ENCODE measurements at regions not wholly inside any gene's neighbourhood (a gene's known extent, or its start where the extent isn't known, plus 50 kb on each side); places are given as distances from the start of the nearest gene placed in this dataset.

- no peak for TF ChIP-seq EZH2 (IDR thresholded peaks at IDR 0.05; ENCODE audit: low read depth, unreplicated experiment)
- TF ChIP-seq, protein P1, sequence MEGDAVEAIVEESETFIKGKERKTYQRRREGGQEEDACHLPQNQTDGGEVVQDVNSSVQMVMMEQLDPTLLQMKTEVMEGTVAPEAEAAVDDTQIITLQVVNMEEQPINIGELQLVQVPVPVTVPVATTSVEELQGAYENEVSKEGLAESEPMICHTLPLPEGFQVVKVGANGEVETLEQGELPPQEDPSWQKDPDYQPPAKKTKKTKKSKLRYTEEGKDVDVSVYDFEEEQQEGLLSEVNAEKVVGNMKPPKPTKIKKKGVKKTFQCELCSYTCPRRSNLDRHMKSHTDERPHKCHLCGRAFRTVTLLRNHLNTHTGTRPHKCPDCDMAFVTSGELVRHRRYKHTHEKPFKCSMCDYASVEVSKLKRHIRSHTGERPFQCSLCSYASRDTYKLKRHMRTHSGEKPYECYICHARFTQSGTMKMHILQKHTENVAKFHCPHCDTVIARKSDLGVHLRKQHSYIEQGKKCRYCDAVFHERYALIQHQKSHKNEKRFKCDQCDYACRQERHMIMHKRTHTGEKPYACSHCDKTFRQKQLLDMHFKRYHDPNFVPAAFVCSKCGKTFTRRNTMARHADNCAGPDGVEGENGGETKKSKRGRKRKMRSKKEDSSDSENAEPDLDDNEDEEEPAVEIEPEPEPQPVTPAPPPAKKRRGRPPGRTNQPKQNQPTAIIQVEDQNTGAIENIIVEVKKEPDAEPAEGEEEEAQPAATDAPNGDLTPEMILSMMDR (conservative IDR thresholded peaks at IDR 0.05; ENCODE audit: low read depth in 2 of 2), result no peak
- no peak for TF ChIP-seq STAT1 (IDR thresholded peaks at IDR 0.05; ENCODE audit: unreplicated experiment)
- TF ChIP-seq, protein P2, sequence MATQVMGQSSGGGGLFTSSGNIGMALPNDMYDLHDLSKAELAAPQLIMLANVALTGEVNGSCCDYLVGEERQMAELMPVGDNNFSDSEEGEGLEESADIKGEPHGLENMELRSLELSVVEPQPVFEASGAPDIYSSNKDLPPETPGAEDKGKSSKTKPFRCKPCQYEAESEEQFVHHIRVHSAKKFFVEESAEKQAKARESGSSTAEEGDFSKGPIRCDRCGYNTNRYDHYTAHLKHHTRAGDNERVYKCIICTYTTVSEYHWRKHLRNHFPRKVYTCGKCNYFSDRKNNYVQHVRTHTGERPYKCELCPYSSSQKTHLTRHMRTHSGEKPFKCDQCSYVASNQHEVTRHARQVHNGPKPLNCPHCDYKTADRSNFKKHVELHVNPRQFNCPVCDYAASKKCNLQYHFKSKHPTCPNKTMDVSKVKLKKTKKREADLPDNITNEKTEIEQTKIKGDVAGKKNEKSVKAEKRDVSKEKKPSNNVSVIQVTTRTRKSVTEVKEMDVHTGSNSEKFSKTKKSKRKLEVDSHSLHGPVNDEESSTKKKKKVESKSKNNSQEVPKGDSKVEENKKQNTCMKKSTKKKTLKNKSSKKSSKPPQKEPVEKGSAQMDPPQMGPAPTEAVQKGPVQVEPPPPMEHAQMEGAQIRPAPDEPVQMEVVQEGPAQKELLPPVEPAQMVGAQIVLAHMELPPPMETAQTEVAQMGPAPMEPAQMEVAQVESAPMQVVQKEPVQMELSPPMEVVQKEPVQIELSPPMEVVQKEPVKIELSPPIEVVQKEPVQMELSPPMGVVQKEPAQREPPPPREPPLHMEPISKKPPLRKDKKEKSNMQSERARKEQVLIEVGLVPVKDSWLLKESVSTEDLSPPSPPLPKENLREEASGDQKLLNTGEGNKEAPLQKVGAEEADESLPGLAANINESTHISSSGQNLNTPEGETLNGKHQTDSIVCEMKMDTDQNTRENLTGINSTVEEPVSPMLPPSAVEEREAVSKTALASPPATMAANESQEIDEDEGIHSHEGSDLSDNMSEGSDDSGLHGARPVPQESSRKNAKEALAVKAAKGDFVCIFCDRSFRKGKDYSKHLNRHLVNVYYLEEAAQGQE (IDR thresholded peaks at IDR 0.05; ENCODE audit: unreplicated experiment), result no peak
- no peak for TF ChIP-seq JUNB (IDR thresholded peaks at IDR 0.05; ENCODE audit: unreplicated experiment)
- TF ChIP-seq EZH2phosphoT487 (IDR thresholded peaks at IDR 0.05; ENCODE audit: unreplicated experiment), result no peak
- no peak for TF ChIP-seq POLR2AphosphoS5 (IDR thresholded peaks at IDR 0.05; ENCODE audit: low read depth)
- no peak for TF ChIP-seq ZNF462 (CRISPR knock-in tag; IDR thresholded peaks at IDR 0.05)
- TF ChIP-seq NANOG (IDR thresholded peaks at IDR 0.05; ENCODE audit: borderline replicate concordance), result no peak
- no peak for TF ChIP-seq CREB1 (CRISPR knock-in tag; IDR thresholded peaks at IDR 0.05; ENCODE audit: low read depth)
- TF ChIP-seq, protein P3, sequence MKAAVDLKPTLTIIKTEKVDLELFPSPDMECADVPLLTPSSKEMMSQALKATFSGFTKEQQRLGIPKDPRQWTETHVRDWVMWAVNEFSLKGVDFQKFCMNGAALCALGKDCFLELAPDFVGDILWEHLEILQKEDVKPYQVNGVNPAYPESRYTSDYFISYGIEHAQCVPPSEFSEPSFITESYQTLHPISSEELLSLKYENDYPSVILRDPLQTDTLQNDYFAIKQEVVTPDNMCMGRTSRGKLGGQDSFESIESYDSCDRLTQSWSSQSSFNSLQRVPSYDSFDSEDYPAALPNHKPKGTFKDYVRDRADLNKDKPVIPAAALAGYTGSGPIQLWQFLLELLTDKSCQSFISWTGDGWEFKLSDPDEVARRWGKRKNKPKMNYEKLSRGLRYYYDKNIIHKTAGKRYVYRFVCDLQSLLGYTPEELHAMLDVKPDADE (IDR thresholded peaks at IDR 0.05), result no peak
Measured at GRCh38 chr21:28550057-28550825, 442.4 kb downstream of the LTN1 start.

Measured in GM23338 (cell line).